ENCODE measurements at regions not wholly inside any gene's neighbourhood (a gene's known extent, or its start where the extent isn't known, plus 50 kb on each side); places are given as distances from the start of the nearest gene placed in this dataset.

- H3K4me3 ChIP-seq: no peak overlapping the region
- WGBS (ENCODE audit: low lambda C conversion rate, missing lambda C conversion rate): 88% methylated on average over 1 of the region's 1 CpG
- H3K9me3 ChIP-seq (ENCODE audit: low read depth): no peaks in the 10 kb centered on the region
- no peaks in the 10 kb centered on the region for H3K9me2 ChIP-seq (replicated peaks; ENCODE audit: insufficient read depth)
- H3K79me2 ChIP-seq: no peaks in the 10 kb centered on the region
- no peak for DNase-seq (ENCODE audit: low spot score)
- H2AFZ ChIP-seq: no peak overlapping the region
- peaks cover 10% of the 10 kb centered on the region for H3K4me1 ChIP-seq (ENCODE audit: insufficient read depth)
- TF ChIP-seq CTCF (IDR thresholded peaks at IDR 0.05; ENCODE audit: poor library complexity) (no peak), EZH2phosphoT487 (IDR thresholded peaks at IDR 0.05; ENCODE audit: low read depth, severe bottlenecking, unreplicated experiment) (no peak), EZH2 (IDR thresholded peaks at IDR 0.05; ENCODE audit: borderline replicate concordance) (no peak)
- no peak overlapping the region for H3K27ac ChIP-seq
- no peak overlapping the region for H3K4me2 ChIP-seq
- H3K36me3 ChIP-seq (replicated peaks; ENCODE audit: insufficient read depth, low read depth): no peaks in the 10 kb centered on the region
- H3K27me3 ChIP-seq: no peaks in the 10 kb centered on the region
- no peaks in the 10 kb centered on the region for H4K20me1 ChIP-seq (ENCODE audit: insufficient read depth, poor library complexity, severe bottlenecking)
These were observed 135.3 kb upstream of the CTTNBP2NL start for GRCh38 chr1:112260699-112261098.

- WGBS (ENCODE audit: low lambda C conversion rate, missing lambda C conversion rate): 65% methylated on average over 2 of the region's 2 CpGs
- H3K4me2 ChIP-seq: no peak overlapping the region
- H3K27ac ChIP-seq: no peak overlapping the region
These were observed 133.7 kb upstream of the CTTNBP2NL start for GRCh38 chr1:112262316-112262715.

GRCh38 chr1:112263042-112263441 lies 133.0 kb upstream of the CTTNBP2NL start:
- no peaks in the 10 kb centered on the region for H3K9me3 ChIP-seq (ENCODE audit: low read depth)
- H3K79me2 ChIP-seq: no peaks in the 10 kb centered on the region
- H3K9me2 ChIP-seq (replicated peaks; ENCODE audit: insufficient read depth): no peaks in the 10 kb centered on the region
- no peaks in the 10 kb centered on the region for H3K27me3 ChIP-seq
- no peak overlapping the region for H3K4me2 ChIP-seq
- H3K4me3 ChIP-seq: no peak overlapping the region
- H2AFZ ChIP-seq: no peak overlapping the region
- no peak overlapping the region for H3K27ac ChIP-seq
- no peak for TF ChIP-seq CTCF (IDR thresholded peaks at IDR 0.05; ENCODE audit: poor library complexity)
- no peak for TF ChIP-seq EZH2 (IDR thresholded peaks at IDR 0.05; ENCODE audit: borderline replicate concordance)
- no peak for TF ChIP-seq EZH2phosphoT487 (IDR thresholded peaks at IDR 0.05; ENCODE audit: low read depth, severe bottlenecking, unreplicated experiment)
- H3K4me1 ChIP-seq (ENCODE audit: insufficient read depth): peaks cover 17% of the 10 kb centered on the region
- H3K36me3 ChIP-seq (replicated peaks; ENCODE audit: insufficient read depth, low read depth): no peaks in the 10 kb centered on the region
- H4K20me1 ChIP-seq (ENCODE audit: insufficient read depth, poor library complexity, severe bottlenecking): no peaks in the 10 kb centered on the region
- 73% methylated on average over 6 of the region's 6 CpGs for WGBS (ENCODE audit: low lambda C conversion rate, missing lambda C conversion rate)
- DNase-seq (ENCODE audit: low spot score): no peak

More at GRCh38 chr1:112262316-112262715, 133.7 kb upstream of the CTTNBP2NL start:
- Histone ChIP-seq H3K4me3 (no peak overlapping the region), H2AFZ (no peak overlapping the region), H3K36me3 (replicated peaks; ENCODE audit: insufficient read depth, low read depth) (no peaks in the 10 kb centered on the region), H4K20me1 (ENCODE audit: insufficient read depth, poor library complexity, severe bottlenecking) (no peaks in the 10 kb centered on the region), H3K4me1 (ENCODE audit: insufficient read depth) (peaks cover 10% of the 10 kb centered on the region), H3K79me2 (no peaks in the 10 kb centered on the region), H3K9me3 (ENCODE audit: low read depth) (no peaks in the 10 kb centered on the region), H3K27me3 (no peaks in the 10 kb centered on the region), H3K9me2 (replicated peaks; ENCODE audit: insufficient read depth) (no peaks in the 10 kb centered on the region)
- no peak for DNase-seq (ENCODE audit: low spot score)
- no peak for TF ChIP-seq CTCF (IDR thresholded peaks at IDR 0.05; ENCODE audit: poor library complexity)

- Histone ChIP-seq H3K79me2 (no peaks in the 10 kb centered on the region), H3K4me1 (ENCODE audit: insufficient read depth) (peaks cover 20% of the 10 kb centered on the region), H2AFZ (no peak overlapping the region), H3K9me2 (replicated peaks; ENCODE audit: insufficient read depth) (no peaks in the 10 kb centered on the region), H4K20me1 (ENCODE audit: insufficient read depth, poor library complexity, severe bottlenecking) (no peaks in the 10 kb centered on the region), H3K9me3 (ENCODE audit: low read depth) (no peaks in the 10 kb centered on the region), H3K4me2 (no peak overlapping the region), H3K36me3 (replicated peaks; ENCODE audit: insufficient read depth, low read depth) (no peaks in the 10 kb centered on the region), H3K27me3 (no peaks in the 10 kb centered on the region), H3K4me3 (no peak overlapping the region), H3K27ac (peak overlapping the region; percentile 33)
- TF ChIP-seq CTCF (IDR thresholded peaks at IDR 0.05; ENCODE audit: poor library complexity) (no peak), EZH2phosphoT487 (IDR thresholded peaks at IDR 0.05; ENCODE audit: low read depth, severe bottlenecking, unreplicated experiment) (no peak), EZH2 (IDR thresholded peaks at IDR 0.05; ENCODE audit: borderline replicate concordance) (no peak)
- WGBS (ENCODE audit: low lambda C conversion rate, missing lambda C conversion rate): 19% methylated on average over 1 of the region's 1 CpG
- DNase-seq (ENCODE audit: low spot score): peak; percentile 35
These were observed 132.6 kb upstream of the CTTNBP2NL start for GRCh38 chr1:112263453-112263852.

All from hepatocyte (in vitro differentiated cells).